ENCODE measurements at regions not wholly inside any gene's neighbourhood (a gene's known extent, or its start where the extent isn't known, plus 50 kb on each side); places are given as distances from the start of the nearest gene placed in this dataset.

DNA sequence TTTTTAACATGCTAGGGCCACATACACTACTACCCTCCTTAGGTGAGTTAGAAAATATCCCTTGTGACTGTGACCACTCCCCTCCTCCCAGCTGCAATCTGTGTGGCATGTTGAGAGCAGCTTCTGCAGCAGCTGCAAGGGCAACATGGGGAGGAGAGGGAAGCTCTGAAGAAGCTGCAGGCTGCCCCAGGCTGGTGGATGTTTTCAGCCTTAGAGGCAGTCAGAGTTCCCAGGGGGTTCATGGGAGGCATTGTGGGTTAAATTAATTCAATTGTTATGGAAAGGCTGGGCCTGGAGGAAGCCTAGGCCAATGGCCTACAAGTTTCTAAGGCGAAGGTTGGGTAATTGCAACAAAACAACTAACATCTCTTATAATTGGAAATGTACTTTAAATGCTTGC is 860.8 kb downstream of the NLGN4Y start:
- Histone ChIP-seq H4K20me1 (ENCODE audit: insufficient read depth, low read length) (no peaks in the 10 kb centered on the region), H3K27me3 (ENCODE audit: low read depth, low read length) (no peaks in the 10 kb centered on the region), H3K9me3 (ENCODE audit: insufficient read depth, low read length) (no peaks in the 10 kb centered on the region), H3K4me3 (ENCODE audit: low read length) (no peak overlapping the region), H3K4me1 (ENCODE audit: low read length) (no peaks in the 10 kb centered on the region), H3K9ac (ENCODE audit: low read length) (no peak overlapping the region), H3K4me2 (ENCODE audit: low read length) (no peak overlapping the region), H3K27ac (ENCODE audit: low read length) (no peak overlapping the region), H3K79me2 (ENCODE audit: low read length) (no peaks in the 10 kb centered on the region), H3K36me3 (replicated peaks; ENCODE audit: low read depth, low read length) (no peaks in the 10 kb centered on the region), H2AFZ (ENCODE audit: low read depth, low read length) (no peak overlapping the region)
- TF ChIP-seq EZH2phosphoT487 (IDR thresholded peaks at IDR 0.05; ENCODE audit: low read depth), result no peak
- TF ChIP-seq, protein P1, sequence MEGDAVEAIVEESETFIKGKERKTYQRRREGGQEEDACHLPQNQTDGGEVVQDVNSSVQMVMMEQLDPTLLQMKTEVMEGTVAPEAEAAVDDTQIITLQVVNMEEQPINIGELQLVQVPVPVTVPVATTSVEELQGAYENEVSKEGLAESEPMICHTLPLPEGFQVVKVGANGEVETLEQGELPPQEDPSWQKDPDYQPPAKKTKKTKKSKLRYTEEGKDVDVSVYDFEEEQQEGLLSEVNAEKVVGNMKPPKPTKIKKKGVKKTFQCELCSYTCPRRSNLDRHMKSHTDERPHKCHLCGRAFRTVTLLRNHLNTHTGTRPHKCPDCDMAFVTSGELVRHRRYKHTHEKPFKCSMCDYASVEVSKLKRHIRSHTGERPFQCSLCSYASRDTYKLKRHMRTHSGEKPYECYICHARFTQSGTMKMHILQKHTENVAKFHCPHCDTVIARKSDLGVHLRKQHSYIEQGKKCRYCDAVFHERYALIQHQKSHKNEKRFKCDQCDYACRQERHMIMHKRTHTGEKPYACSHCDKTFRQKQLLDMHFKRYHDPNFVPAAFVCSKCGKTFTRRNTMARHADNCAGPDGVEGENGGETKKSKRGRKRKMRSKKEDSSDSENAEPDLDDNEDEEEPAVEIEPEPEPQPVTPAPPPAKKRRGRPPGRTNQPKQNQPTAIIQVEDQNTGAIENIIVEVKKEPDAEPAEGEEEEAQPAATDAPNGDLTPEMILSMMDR (IDR thresholded peaks at IDR 0.05; ENCODE audit: low read depth, low read length), result no peak

DNA sequence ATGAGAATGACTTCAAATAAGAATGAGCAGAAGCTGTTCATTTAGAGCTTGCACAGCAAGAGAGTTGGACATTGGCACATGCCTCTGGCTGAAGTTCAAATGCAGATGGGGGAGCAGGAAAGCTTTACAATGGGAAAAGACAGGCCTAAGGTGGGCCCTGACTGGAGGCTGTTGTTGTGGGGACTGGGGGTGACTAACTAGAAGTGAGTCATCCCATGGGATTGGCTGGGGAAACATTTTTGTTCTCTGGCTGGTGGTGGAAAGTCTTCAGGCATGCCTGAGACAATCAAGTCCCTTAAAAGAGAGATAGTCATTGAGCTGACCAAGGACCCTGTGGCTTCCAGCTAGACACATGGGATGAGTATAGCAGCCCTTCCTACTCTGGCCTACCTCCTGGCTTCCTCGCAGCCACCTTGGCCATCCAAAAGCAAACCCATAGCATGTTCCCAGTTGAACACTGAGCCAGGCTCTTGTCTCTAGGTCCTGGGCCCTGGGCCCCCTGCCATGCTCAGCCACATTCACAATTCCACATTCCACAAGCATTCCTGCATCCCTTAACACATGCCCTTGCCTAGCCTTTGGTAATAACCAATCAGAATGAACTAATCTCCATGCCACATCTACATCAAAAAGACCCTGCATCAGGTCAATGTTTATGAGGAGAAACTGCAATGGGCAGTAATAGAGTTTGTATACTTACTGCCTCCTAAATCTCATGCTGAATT is 873.4 kb downstream of the NLGN4Y start:
- H3K4me2 ChIP-seq (ENCODE audit: low read length), result no peak overlapping the region
- no peaks in the 10 kb centered on the region for H3K27me3 ChIP-seq (ENCODE audit: low read depth, low read length)
- H3K4me1 ChIP-seq (ENCODE audit: low read length), result no peaks in the 10 kb centered on the region
- no peaks in the 10 kb centered on the region for H3K9me3 ChIP-seq (ENCODE audit: insufficient read depth, low read length)
- H3K9ac ChIP-seq (ENCODE audit: low read length), result no peak overlapping the region
- H4K20me1 ChIP-seq (ENCODE audit: insufficient read depth, low read length), result no peaks in the 10 kb centered on the region
- no peak overlapping the region for H3K27ac ChIP-seq (ENCODE audit: low read length)
- H3K4me3 ChIP-seq (ENCODE audit: low read length), result no peak overlapping the region
- no peaks in the 10 kb centered on the region for H3K36me3 ChIP-seq (replicated peaks; ENCODE audit: low read depth, low read length)
- H3K79me2 ChIP-seq (ENCODE audit: low read length), result no peaks in the 10 kb centered on the region
- TF ChIP-seq EZH2phosphoT487 (IDR thresholded peaks at IDR 0.05; ENCODE audit: low read depth), result no peak
- TF ChIP-seq, protein P1 (IDR thresholded peaks at IDR 0.05; ENCODE audit: low read depth, low read length), result no peak
- no peak overlapping the region for H2AFZ ChIP-seq (ENCODE audit: low read depth, low read length)

DNA sequence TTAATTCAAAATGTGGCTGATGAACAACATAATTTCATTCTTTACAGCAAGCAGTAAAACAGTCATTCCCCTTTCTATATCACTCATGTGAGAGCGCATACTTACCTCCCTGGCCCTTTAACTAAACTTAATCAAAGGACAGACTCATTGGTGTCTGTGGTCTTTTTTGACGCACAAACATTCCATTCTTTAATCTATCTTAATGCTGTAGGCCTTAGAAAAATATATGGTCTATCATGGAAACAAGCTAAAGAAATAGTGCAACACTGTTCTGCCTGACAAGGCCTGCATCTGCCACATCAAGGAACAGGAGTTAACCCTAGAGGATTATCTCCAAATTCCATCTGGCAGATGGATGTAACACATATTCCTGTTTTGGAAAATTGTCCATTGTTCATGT is 878.1 kb downstream of the NLGN4Y start:
- no peaks in the 10 kb centered on the region for H3K9me3 ChIP-seq (ENCODE audit: insufficient read depth, low read length)
- no peaks in the 10 kb centered on the region for H3K36me3 ChIP-seq (replicated peaks; ENCODE audit: low read depth, low read length)
- no peaks in the 10 kb centered on the region for H3K27me3 ChIP-seq (ENCODE audit: low read depth, low read length)
- no peak overlapping the region for H3K9ac ChIP-seq (ENCODE audit: low read length)
- no peak overlapping the region for H3K4me3 ChIP-seq (ENCODE audit: low read length)
- H2AFZ ChIP-seq (ENCODE audit: low read depth, low read length), result no peak overlapping the region
- H4K20me1 ChIP-seq (ENCODE audit: insufficient read depth, low read length), result no peaks in the 10 kb centered on the region
- TF ChIP-seq, protein P1 (IDR thresholded peaks at IDR 0.05; ENCODE audit: low read depth, low read length), result no peak
- TF ChIP-seq EZH2phosphoT487 (IDR thresholded peaks at IDR 0.05; ENCODE audit: low read depth), result no peak
- no peak overlapping the region for H3K27ac ChIP-seq (ENCODE audit: low read length)
- no peaks in the 10 kb centered on the region for H3K79me2 ChIP-seq (ENCODE audit: low read length)
- H3K4me1 ChIP-seq (ENCODE audit: low read length), result no peaks in the 10 kb centered on the region
- H3K4me2 ChIP-seq (ENCODE audit: low read length), result no peak overlapping the region

DNA sequence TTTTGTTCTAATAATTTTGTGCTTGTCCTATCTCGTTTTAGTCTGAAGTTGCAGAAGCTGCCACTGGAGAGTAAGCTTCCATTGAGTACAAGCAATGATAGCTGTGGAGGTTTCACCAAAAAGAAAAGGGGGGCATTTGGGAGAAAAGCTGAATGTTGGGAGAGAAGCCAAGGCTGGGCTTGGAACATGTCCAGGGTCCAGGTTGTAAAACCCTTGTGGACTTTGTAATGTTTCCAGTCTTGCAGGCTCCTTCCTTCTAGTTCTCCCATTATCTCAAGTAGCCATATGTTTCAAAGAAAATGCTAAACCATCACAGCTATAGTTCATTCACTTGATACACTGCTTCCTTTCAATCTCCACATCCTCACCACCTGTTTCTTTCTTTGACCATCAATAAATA is 880.2 kb downstream of the NLGN4Y start:
- H3K9ac ChIP-seq (ENCODE audit: low read length), result no peak overlapping the region
- TF ChIP-seq, protein P1 (IDR thresholded peaks at IDR 0.05; ENCODE audit: low read depth, low read length), result no peak
- no peak for TF ChIP-seq EZH2phosphoT487 (IDR thresholded peaks at IDR 0.05; ENCODE audit: low read depth)
- H3K79me2 ChIP-seq (ENCODE audit: low read length), result no peaks in the 10 kb centered on the region
- H3K27me3 ChIP-seq (ENCODE audit: low read depth, low read length), result no peaks in the 10 kb centered on the region
- no peak overlapping the region for H3K27ac ChIP-seq (ENCODE audit: low read length)
- no peak overlapping the region for H3K4me2 ChIP-seq (ENCODE audit: low read length)
- H3K4me1 ChIP-seq (ENCODE audit: low read length), result no peaks in the 10 kb centered on the region
- no peak overlapping the region for H3K4me3 ChIP-seq (ENCODE audit: low read length)
- H2AFZ ChIP-seq (ENCODE audit: low read depth, low read length), result no peak overlapping the region
- no peaks in the 10 kb centered on the region for H3K36me3 ChIP-seq (replicated peaks; ENCODE audit: low read depth, low read length)
- no peaks in the 10 kb centered on the region for H3K9me3 ChIP-seq (ENCODE audit: insufficient read depth, low read length)
- no peaks in the 10 kb centered on the region for H4K20me1 ChIP-seq (ENCODE audit: insufficient read depth, low read length)
